ENCODE measurements at regions not wholly inside any gene's neighbourhood (a gene's known extent, or its start where the extent isn't known, plus 50 kb on each side); places are given as distances from the start of the nearest gene placed in this dataset.
A peak's percentile ranks its signal among the peaks of the same experiment; 100 is the strongest.

DNA sequence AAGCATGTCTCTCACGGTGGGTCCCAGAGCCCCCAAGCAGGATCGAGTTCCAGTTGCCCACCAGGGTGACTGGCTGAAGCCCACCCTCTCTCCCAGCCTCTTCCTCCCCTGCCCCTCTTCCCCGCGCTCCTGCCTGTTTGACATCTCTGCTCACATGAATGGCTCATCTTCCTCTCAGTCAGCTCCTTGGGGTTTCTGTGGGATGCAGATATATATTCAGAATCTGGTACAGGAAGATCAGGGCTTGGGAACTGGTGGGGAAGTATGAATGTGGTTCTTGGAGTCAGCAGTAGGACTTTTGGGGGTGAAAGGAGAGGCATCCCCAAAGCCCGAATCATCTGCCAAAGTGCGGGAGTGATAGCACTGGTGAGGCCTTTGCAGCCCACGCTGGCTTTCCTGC lies 158.9 kb upstream of the CIBAR2 start:
- WGBS (ENCODE audit: low lambda C conversion rate): 82% methylated on average over 6 of the region's 7 CpGs
- no peak overlapping the region for H3K4me2 ChIP-seq
- no peaks in the 10 kb centered on the region for H3K36me3 ChIP-seq (replicated peaks in 1 of 2; ENCODE audit: control insufficient read depth in 1 of 2, insufficient read depth in 2 of 2, low read length in 1 of 2)
- peaks cover 18% of the 10 kb centered on the region; the same call in 1 of the 2 replicates for H4K20me1 ChIP-seq (ENCODE audit: insufficient read depth)
- H3K4me3 ChIP-seq (ENCODE audit: low read depth in 2 of 2, low read length in 1 of 2): no peak overlapping the region
- H2AFZ ChIP-seq (ENCODE audit: low read depth): no peak overlapping the region
- no peaks in the 10 kb centered on the region for H3K9me3 ChIP-seq
- H3K4me1 ChIP-seq (ENCODE audit: control insufficient read depth in 1 of 2, insufficient read depth in 2 of 2, low read depth in 1 of 2, low read length in 1 of 2): peaks cover 0 to 67% of the 10 kb centered on the region in 2 experiments; a peak in 2 of 4 replicates
- H3K9me2 ChIP-seq: no peaks in the 10 kb centered on the region
- ChIA-PET POLR2A (interaction anchor here (1.0 kb wide), 1 partner anchor 111 kb away, joined by 3 read pairs; no protein-coding TSS in a partner anchor), CTCF (interaction anchor here (0.7 to 13.0 kb wide), 15 partner anchors 11 to 385 kb away, joined by 3 to 180 read pairs (median 4); partner anchors contain the start of gene CIBAR2)
- peak overlapping the region; percentile 38 to 100; a peak in 3 of 4 replicates for H3K27ac ChIP-seq (ENCODE audit: low read depth in 2 of 2, low read length in 1 of 2)
- H3K9ac ChIP-seq: no peak overlapping the region
- peaks cover 5% of the 10 kb centered on the region for H3F3A ChIP-seq (replicated peaks; ENCODE audit: insufficient read depth)
- TF ChIP-seq GATA2 (CRISPR knock-in tag; IDR thresholded peaks at IDR 0.05) (no peak), YY1 (IDR thresholded peaks at IDR 0.05; ENCODE audit: low read depth) (no peak), NFIC (IDR thresholded peaks at IDR 0.05; ENCODE audit: borderline replicate concordance) (no peak), EP300 (IDR thresholded peaks at IDR 0.05; ENCODE audit: borderline replicate concordance in 1 of 2, low read depth in 1 of 2, low read length in 1 of 2) (no peak), RXRA (IDR thresholded peaks at IDR 0.05; ENCODE audit: borderline replicate concordance, low read depth) (no peak), ELF1 (IDR thresholded peaks at IDR 0.05) (no peak), ZBTB33 (IDR thresholded peaks at IDR 0.05; ENCODE audit: borderline replicate concordance, low read depth) (no peak), RAD21 (IDR thresholded peaks at IDR 0.05; ENCODE audit: low read length) (no peak), RCOR1 (IDR thresholded peaks at IDR 0.05; ENCODE audit: low read length) (no peak), MEF2A (IDR thresholded peaks at IDR 0.05; ENCODE audit: borderline replicate concordance, low read depth) (no peak)
- TF ChIP-seq, protein P1, sequence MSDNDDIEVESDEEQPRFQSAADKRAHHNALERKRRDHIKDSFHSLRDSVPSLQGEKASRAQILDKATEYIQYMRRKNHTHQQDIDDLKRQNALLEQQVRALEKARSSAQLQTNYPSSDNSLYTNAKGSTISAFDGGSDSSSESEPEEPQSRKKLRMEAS (IDR thresholded peaks at IDR 0.05; ENCODE audit: low read depth): no peak
- TF ChIP-seq, protein P2, sequence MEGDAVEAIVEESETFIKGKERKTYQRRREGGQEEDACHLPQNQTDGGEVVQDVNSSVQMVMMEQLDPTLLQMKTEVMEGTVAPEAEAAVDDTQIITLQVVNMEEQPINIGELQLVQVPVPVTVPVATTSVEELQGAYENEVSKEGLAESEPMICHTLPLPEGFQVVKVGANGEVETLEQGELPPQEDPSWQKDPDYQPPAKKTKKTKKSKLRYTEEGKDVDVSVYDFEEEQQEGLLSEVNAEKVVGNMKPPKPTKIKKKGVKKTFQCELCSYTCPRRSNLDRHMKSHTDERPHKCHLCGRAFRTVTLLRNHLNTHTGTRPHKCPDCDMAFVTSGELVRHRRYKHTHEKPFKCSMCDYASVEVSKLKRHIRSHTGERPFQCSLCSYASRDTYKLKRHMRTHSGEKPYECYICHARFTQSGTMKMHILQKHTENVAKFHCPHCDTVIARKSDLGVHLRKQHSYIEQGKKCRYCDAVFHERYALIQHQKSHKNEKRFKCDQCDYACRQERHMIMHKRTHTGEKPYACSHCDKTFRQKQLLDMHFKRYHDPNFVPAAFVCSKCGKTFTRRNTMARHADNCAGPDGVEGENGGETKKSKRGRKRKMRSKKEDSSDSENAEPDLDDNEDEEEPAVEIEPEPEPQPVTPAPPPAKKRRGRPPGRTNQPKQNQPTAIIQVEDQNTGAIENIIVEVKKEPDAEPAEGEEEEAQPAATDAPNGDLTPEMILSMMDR (IDR thresholded peaks at IDR 0.05): no peak
- TF ChIP-seq, protein P3, sequence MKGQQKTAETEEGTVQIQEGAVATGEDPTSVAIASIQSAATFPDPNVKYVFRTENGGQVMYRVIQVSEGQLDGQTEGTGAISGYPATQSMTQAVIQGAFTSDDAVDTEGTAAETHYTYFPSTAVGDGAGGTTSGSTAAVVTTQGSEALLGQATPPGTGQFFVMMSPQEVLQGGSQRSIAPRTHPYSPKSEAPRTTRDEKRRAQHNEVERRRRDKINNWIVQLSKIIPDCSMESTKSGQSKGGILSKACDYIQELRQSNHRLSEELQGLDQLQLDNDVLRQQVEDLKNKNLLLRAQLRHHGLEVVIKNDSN (IDR thresholded peaks at IDR 0.05; ENCODE audit: borderline replicate concordance, low read depth): no peak
- no peak for DNase-seq
- no peaks in the 10 kb centered on the region for H3K27me3 ChIP-seq (ENCODE audit: insufficient read depth)
- H3K79me2 ChIP-seq (ENCODE audit: insufficient read depth): no peaks in the 10 kb centered on the region

GRCh38 chr16:85273293-85273692 lies 161.0 kb upstream of the CIBAR2 start:
- Histone ChIP-seq H3K9ac (no peak overlapping the region), H3K9me3 (no peaks in the 10 kb centered on the region), H3K9me2 (no peaks in the 10 kb centered on the region), H3K36me3 (replicated peaks in 1 of 2; ENCODE audit: control insufficient read depth in 1 of 2, insufficient read depth in 2 of 2, low read length in 1 of 2) (no peaks in the 10 kb centered on the region), H3K4me3 (ENCODE audit: low read depth in 2 of 2, low read length in 1 of 2) (no peak overlapping the region), H3F3A (replicated peaks; ENCODE audit: insufficient read depth) (peaks cover 5% of the 10 kb centered on the region), H2AFZ (ENCODE audit: low read depth) (no peak overlapping the region), H3K4me2 (no peak overlapping the region), H3K79me2 (ENCODE audit: insufficient read depth) (no peaks in the 10 kb centered on the region), H3K27me3 (ENCODE audit: insufficient read depth) (no peaks in the 10 kb centered on the region), H3K4me1 (ENCODE audit: control insufficient read depth in 1 of 2, insufficient read depth in 2 of 2, low read depth in 1 of 2, low read length in 1 of 2) (peaks cover 0 to 58% of the 10 kb centered on the region in 2 experiments; a peak in 2 of 4 replicates), H4K20me1 (ENCODE audit: insufficient read depth) (peaks cover 19% of the 10 kb centered on the region; the same call in 1 of the 2 replicates), H3K27ac (ENCODE audit: low read depth in 2 of 2, low read length in 1 of 2) (no peak overlapping the region)
- ChIA-PET CTCF (interaction anchor here (0.7 to 13.0 kb wide), 4 partner anchors 24 to 334 kb away, joined by 3 to 180 read pairs (median 3); no protein-coding TSS in a partner anchor), POLR2A (no interaction called here)
- TF ChIP-seq, protein P3 (IDR thresholded peaks at IDR 0.05; ENCODE audit: borderline replicate concordance, low read depth): no peak
- TF ChIP-seq RFX5 (IDR thresholded peaks at IDR 0.05; ENCODE audit: low read length) (no peak), GABPA (IDR thresholded peaks at IDR 0.05; ENCODE audit: low read depth) (no peak), MEF2A (IDR thresholded peaks at IDR 0.05; ENCODE audit: borderline replicate concordance, low read depth) (no peak), USF2 (IDR thresholded peaks at IDR 0.05; ENCODE audit: borderline replicate concordance, low read depth, low read length) (no peak), PBX3 (IDR thresholded peaks at IDR 0.05) (no peak), POLR2AphosphoS5 (IDR thresholded peaks at IDR 0.05; ENCODE audit: low read depth, low read length) (no peak)
- no peak for DNase-seq
- 96% methylated on average over 7 of the region's 7 CpGs for WGBS (ENCODE audit: low lambda C conversion rate)
